Astrocyte (in vitro differentiated cells and primary cell): ENCODE measurements at regions not wholly inside any gene's neighbourhood (a gene's known extent, or its start where the extent isn't known, plus 50 kb on each side); places are given as distances from the start of the nearest gene placed in this dataset.

ENCODE experiments used
- DNase-seq: peaks from one replicate; pipeline ENCODE4 v3.0.0-alpha.2; 2010; ENCODE audit warnings: low read depth
- FAIRE-seq: peaks from 2 replicates; lab custom pipeline; 2011; peaks lifted over from hg19 to GRCh38; lab: Jason Lieb, UNC
- H2AFZ ChIP-seq: 2 replicates; pipeline ENCODE4 v1.6.0; 2012; ENCODE audit warnings: low read depth, low read length, inconsistent platforms
- H3K27ac ChIP-seq: 2 replicates; pipeline ENCODE4 v1.5.1; 2011; ENCODE audit warnings: low read depth, low read length, inconsistent platforms
- H3K27me3 ChIP-seq: 2 replicates; pipeline ENCODE4 v1.6.0; 2011; ENCODE audit warnings: low read length, inconsistent platforms; ENCODE audit not compliant: insufficient read depth
- H3K36me3 ChIP-seq: 2 replicates; pipeline ENCODE4 v1.5.1; 2011; ENCODE audit warnings: low read length, inconsistent platforms; ENCODE audit not compliant: insufficient read depth
- H3K4me1 ChIP-seq: 2 replicates; pipeline ENCODE4 v1.5.1; 2011; ENCODE audit warnings: low read length, inconsistent platforms; ENCODE audit not compliant: insufficient read depth
- H3K4me2 ChIP-seq: 2 replicates; pipeline ENCODE4 v1.6.0; 2012; ENCODE audit warnings: low read length, inconsistent platforms
- H3K4me3 ChIP-seq: 2 replicates; pipeline ENCODE4 v1.5.1; 2011; ENCODE audit warnings: low read depth, mild to moderate bottlenecking, low read length, inconsistent platforms; ENCODE audit not compliant: insufficient read depth
- H3K79me2 ChIP-seq: 2 replicates; pipeline ENCODE4 v1.6.0; 2012; ENCODE audit warnings: mild to moderate bottlenecking, low read length, inconsistent platforms; ENCODE audit not compliant: insufficient read depth
- H3K9ac ChIP-seq: 2 replicates; pipeline ENCODE4 v1.6.0; 2012; ENCODE audit warnings: mild to moderate bottlenecking, low read length, inconsistent platforms
- H3K9me3 ChIP-seq: 2 replicates; pipeline ENCODE4 v1.5.1; 2012; ENCODE audit warnings: low read depth, mild to moderate bottlenecking, low read length, inconsistent platforms; ENCODE audit not compliant: insufficient read depth
- H4K20me1 ChIP-seq: 2 replicates; pipeline ENCODE4 v1.6.0; 2012; ENCODE audit warnings: low read length, inconsistent platforms; ENCODE audit not compliant: insufficient read depth
- H3K27ac Mint-ChIP-seq: one replicate; pipeline ENCODE4 v1.8.0; 2021; ENCODE audit warnings: mild to moderate bottlenecking, mixed read lengths; ENCODE audit not compliant: unreplicated experiment
- H3K27me3 Mint-ChIP-seq: one replicate; pipeline ENCODE4 v1.8.0; 2021; ENCODE audit warnings: low read depth, mixed read lengths; ENCODE audit not compliant: unreplicated experiment
- H3K36me3 Mint-ChIP-seq: one replicate; pipeline ENCODE4 v1.8.0; 2021; ENCODE audit warnings: low read depth, mixed read lengths; ENCODE audit not compliant: unreplicated experiment
- H3K4me1 Mint-ChIP-seq: one replicate; pipeline ENCODE4 v1.8.0; 2021; ENCODE audit warnings: low read depth, mixed read lengths; ENCODE audit not compliant: unreplicated experiment
- H3K4me3 Mint-ChIP-seq: one replicate; pipeline ENCODE4 v1.8.0; 2021; ENCODE audit warnings: mild to moderate bottlenecking, moderate library complexity, mixed read lengths; ENCODE audit not compliant: unreplicated experiment
- H3K9me3 Mint-ChIP-seq: one replicate; pipeline ENCODE4 v1.8.0; 2021; ENCODE audit warnings: mild to moderate bottlenecking, mixed read lengths; ENCODE audit not compliant: unreplicated experiment
- EZH2 ChIP-seq: IDR thresholded peaks from 2 replicates; pipeline ENCODE4 v1.6.1; 2012; ENCODE audit warnings: mild to moderate bottlenecking, low read length, inconsistent platforms; ENCODE audit not compliant: insufficient read depth
- TF ChIP-seq, protein P1 (sequence below): IDR thresholded peaks from 2 replicates; pipeline ENCODE4 v1.5.1; 2011; ENCODE audit warnings: low read depth, mild to moderate bottlenecking, inconsistent platforms, low read length, moderate library complexity; ENCODE audit not compliant: insufficient read depth

DNA sequence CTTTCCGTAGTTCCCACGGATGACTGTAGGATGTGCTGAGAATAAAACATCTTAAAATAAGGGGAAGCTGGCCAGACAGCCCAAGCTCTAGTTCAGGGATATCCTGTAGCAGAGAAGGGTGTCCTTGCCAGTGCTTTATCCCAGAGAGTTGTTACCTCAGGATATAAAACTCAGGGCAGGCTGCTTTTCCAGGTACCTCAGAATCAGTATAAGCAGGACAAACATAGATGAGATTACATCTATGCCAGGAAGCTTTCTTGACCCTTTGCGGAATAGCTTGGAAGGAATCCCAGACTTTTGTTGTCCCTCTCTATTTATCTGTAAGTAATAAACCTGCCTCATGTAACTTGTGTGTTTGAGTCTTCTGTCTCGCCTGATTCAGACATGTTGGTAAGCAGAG lies 565.7 kb downstream of the PRDM9 start:
- Histone ChIP-seq H3K36me3 (no peaks in the 10 kb centered on the region), H3K27ac (no peak overlapping the region), H3K27me3 (no peaks in the 10 kb centered on the region), H3K79me2 (no peaks in the 10 kb centered on the region), H3K4me2 (no peak overlapping the region), H4K20me1 (no peaks in the 10 kb centered on the region), H3K9me3 (no peaks in the 10 kb centered on the region), H3K4me3 (no peak overlapping the region), H3K9ac (no peak overlapping the region), H2AFZ (no peak overlapping the region), H3K4me1 (no peaks in the 10 kb centered on the region)
- TF ChIP-seq EZH2: no peak
- TF ChIP-seq, protein P1, sequence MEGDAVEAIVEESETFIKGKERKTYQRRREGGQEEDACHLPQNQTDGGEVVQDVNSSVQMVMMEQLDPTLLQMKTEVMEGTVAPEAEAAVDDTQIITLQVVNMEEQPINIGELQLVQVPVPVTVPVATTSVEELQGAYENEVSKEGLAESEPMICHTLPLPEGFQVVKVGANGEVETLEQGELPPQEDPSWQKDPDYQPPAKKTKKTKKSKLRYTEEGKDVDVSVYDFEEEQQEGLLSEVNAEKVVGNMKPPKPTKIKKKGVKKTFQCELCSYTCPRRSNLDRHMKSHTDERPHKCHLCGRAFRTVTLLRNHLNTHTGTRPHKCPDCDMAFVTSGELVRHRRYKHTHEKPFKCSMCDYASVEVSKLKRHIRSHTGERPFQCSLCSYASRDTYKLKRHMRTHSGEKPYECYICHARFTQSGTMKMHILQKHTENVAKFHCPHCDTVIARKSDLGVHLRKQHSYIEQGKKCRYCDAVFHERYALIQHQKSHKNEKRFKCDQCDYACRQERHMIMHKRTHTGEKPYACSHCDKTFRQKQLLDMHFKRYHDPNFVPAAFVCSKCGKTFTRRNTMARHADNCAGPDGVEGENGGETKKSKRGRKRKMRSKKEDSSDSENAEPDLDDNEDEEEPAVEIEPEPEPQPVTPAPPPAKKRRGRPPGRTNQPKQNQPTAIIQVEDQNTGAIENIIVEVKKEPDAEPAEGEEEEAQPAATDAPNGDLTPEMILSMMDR: no peak
- no peak for FAIRE-seq
- Mint-ChIP-seq H3K4me3 (no peak overlapping the region), H3K27me3 (no peaks in the 10 kb centered on the region), H3K9me3 (peaks cover 3% of the 10 kb centered on the region), H3K4me1 (no peaks in the 10 kb centered on the region), H3K27ac (no peak overlapping the region), H3K36me3 (no peaks in the 10 kb centered on the region)
- DNase-seq: no peak

DNA sequence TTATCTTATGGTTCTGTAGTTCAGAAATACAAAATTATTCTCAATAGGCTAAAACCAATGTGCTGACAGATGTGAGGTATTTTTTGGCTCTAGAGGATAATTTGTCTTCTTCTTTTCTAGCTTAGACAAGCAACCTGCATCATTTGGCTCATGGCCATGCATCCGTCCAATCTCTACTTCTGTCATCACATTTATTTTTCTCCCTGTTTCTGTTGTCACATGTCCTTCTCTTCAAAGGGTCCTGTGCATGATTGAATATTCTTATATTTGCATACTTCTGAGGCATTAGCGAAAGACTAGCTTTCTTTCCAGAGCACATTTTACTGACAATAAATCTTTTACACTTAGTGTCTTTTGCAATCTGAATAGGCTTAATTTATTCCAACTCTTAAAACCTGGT lies 564.7 kb downstream of the CDH10 start:
- no peak overlapping the region for H3K27ac ChIP-seq
- Mint-ChIP-seq H3K36me3 (no peaks in the 10 kb centered on the region), H3K4me1 (peaks cover 4% of the 10 kb centered on the region), H3K27ac (no peak overlapping the region), H3K9me3 (no peaks in the 10 kb centered on the region), H3K27me3 (no peaks in the 10 kb centered on the region), H3K4me3 (no peak overlapping the region)
- H3K36me3 ChIP-seq: no peaks in the 10 kb centered on the region
- H3K4me1 ChIP-seq: no peaks in the 10 kb centered on the region
- no peak for FAIRE-seq
- H3K27me3 ChIP-seq: no peaks in the 10 kb centered on the region
- no peak overlapping the region for H3K4me3 ChIP-seq
- H3K4me2 ChIP-seq: no peak overlapping the region
- H3K9ac ChIP-seq: no peak overlapping the region
- no peak for DNase-seq
- no peak overlapping the region for H2AFZ ChIP-seq
- H3K9me3 ChIP-seq: no peaks in the 10 kb centered on the region
- H4K20me1 ChIP-seq: no peaks in the 10 kb centered on the region
- TF ChIP-seq, protein P1: no peak
- no peak for TF ChIP-seq EZH2
- H3K79me2 ChIP-seq: no peaks in the 10 kb centered on the region

DNA sequence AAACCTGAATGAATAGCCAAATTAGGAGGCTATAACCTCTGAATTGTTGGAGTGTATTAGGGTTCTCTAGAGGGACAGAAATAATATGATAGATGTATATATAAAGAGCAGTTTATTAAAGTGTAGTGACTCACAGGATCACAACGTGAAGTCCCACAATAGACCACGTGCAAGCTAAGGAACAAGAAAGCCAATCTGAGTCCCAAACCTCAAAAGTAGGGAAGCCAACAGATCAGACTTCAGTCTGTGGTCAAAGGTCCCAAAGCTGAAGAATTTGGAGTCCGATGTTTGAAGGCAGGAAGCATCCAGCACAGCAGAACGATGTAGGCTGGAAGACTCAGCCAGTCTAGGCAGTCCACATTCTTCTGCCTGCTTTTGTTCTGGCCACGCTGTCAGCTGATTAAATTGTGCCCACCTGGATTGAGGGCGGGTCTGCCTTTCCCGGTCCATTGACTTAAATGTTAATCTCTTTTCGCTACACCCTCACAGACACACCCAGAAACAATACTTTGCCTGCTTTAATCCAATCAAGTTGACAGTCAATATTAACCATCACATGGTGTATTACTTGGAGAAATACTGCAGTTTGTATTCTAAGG lies 550.6 kb downstream of the CDH10 start:
- Histone ChIP-seq H4K20me1 (no peaks in the 10 kb centered on the region), H3K79me2 (no peaks in the 10 kb centered on the region), H3K4me2 (no peak overlapping the region), H3K9ac (no peak overlapping the region), H3K4me3 (no peak overlapping the region), H2AFZ (peak overlapping the region; percentile 23), H3K36me3 (no peaks in the 10 kb centered on the region), H3K27me3 (no peaks in the 10 kb centered on the region), H3K4me1 (no peaks in the 10 kb centered on the region), H3K9me3 (no peaks in the 10 kb centered on the region), H3K27ac (no peak overlapping the region)
- Mint-ChIP-seq H3K36me3 (no peaks in the 10 kb centered on the region), H3K27me3 (no peaks in the 10 kb centered on the region), H3K9me3 (no peaks in the 10 kb centered on the region), H3K4me1 (peaks cover 2% of the 10 kb centered on the region), H3K4me3 (no peak overlapping the region), H3K27ac (no peak overlapping the region)
- FAIRE-seq (no peak), DNase-seq (peak; percentile 23)
- TF ChIP-seq EZH2: no peak
- TF ChIP-seq, protein P1: no peak
